HepG2 (cell line): ENCODE measurements at regions not wholly inside any gene's neighbourhood (a gene's known extent, or its start where the extent isn't known, plus 50 kb on each side); places are given as distances from the start of the nearest gene placed in this dataset.

Experiments used
- ATAC-seq: fragments of 200-7000 bp; cut with Tn5 transposase; 3 replicates; pipeline ENCODE4 v1.9.1; 2020; ENCODE audit warnings: mild to moderate bottlenecking, moderate library complexity
- BruUV-seq: library from RNA; stranded (reverse); fragments of 400-500 nt; replicated peaks from 2 replicates; lab custom pipeline; 2021; lab: Mats Ljungman, UMichigan
- CTCF ChIA-PET: fragments of 300-600 bp; formaldehyde crosslinking; extraction: SDS; loops from one replicate; lab custom pipeline; 2021; ENCODE audit warnings: low total read pairs, inconsistent platforms, low intra/inter-chr PET ratio; lab: Yijun Ruan, JAX
- POLR2A ChIA-PET: fragments of 350-600 bp; sonication (Branson Sonifier 250); formaldehyde crosslinking; loops from one replicate; lab custom pipeline; 2020; ENCODE audit warnings: antibody characterized with exemption, inconsistent platforms; lab: Yijun Ruan, JAX
- DNase-seq: peaks from one replicate; pipeline ENCODE4 v3.0.0-alpha.2; 2015; ENCODE audit warnings: low spot score
- FAIRE-seq: peaks from 3 replicates; lab custom pipeline; 2011; peaks lifted over from hg19 to GRCh38; lab: Jason Lieb, UNC
- H2AFZ ChIP-seq: one replicate; pipeline ENCODE4 v1.6.1; 2011; ENCODE audit warnings: low read length, inconsistent platforms
- H3K27ac ChIP-seq: fragments of 300-600 bp; 3 replicates; pipeline ENCODE4 v1.8.0; 2011; ENCODE audit warnings: mixed run types, mild to moderate bottlenecking, mixed read lengths, low read length, inconsistent platforms; ENCODE audit not compliant: insufficient read depth; ENCODE audit errors: extremely low read length
- H3K27me3 ChIP-seq, 2 experiments: fragments of 200-600 bp in 1 of 2; 2 replicates in 1 of 2; 3 replicates in 1 of 2; pipeline versions ENCODE4 v1.6.0 to v1.8.0; 2011; ENCODE audit warnings: low read length in 2 of 2, mild to moderate bottlenecking in 2 of 2, moderate library complexity in 2 of 2, inconsistent platforms in 1 of 2; ENCODE audit not compliant: insufficient read depth in 2 of 2, control insufficient read depth in 1 of 2
- H3K36me3 ChIP-seq, 2 experiments: fragments of 200-600 bp in 1 of 2; replicated peaks in 1 of 2; 2 replicates in 1 of 2; 3 replicates in 1 of 2; pipeline versions ENCODE4 v1.5.1 to v1.8.0; 2011; ENCODE audit warnings: low read length in 2 of 2, inconsistent platforms in 1 of 2; ENCODE audit not compliant: insufficient read depth in 2 of 2, control insufficient read depth in 1 of 2
- H3K4me1 ChIP-seq: 2 replicates; pipeline ENCODE4 v1.5.1; 2012; ENCODE audit warnings: low read length, inconsistent platforms; ENCODE audit not compliant: insufficient read depth
- H3K4me2 ChIP-seq: 2 replicates; pipeline ENCODE4 v1.6.0; 2011; ENCODE audit warnings: low read depth, low read length, inconsistent platforms
- H3K4me3 ChIP-seq, 3 experiments: fragments of 200-600 bp in 1 of 3; sonication (generic), shearing (Covaris generic) in 1 of 3; replicated peaks in 1 of 3; 2 replicates each; pipeline ENCODE4 v1.5.1; 2011 to 2016; ENCODE audit warnings: low read length in 3 of 3, inconsistent platforms in 2 of 3, low read depth in 2 of 3, mild to moderate bottlenecking in 2 of 3, control low read depth in 1 of 3, mixed read lengths in 1 of 3; ENCODE audit not compliant: insufficient read depth in 1 of 3
- H3K79me2 ChIP-seq: one replicate; pipeline ENCODE4 v1.6.1; 2011; ENCODE audit warnings: low read length, inconsistent platforms; ENCODE audit not compliant: insufficient read depth
- H3K9ac ChIP-seq: 2 replicates; pipeline ENCODE4 v1.6.0; 2011; ENCODE audit warnings: mild to moderate bottlenecking, low read depth, low read length, inconsistent platforms; ENCODE audit not compliant: insufficient read depth
- H3K9me3 ChIP-seq: 2 replicates; pipeline ENCODE4 v1.5.1; 2012; ENCODE audit warnings: mild to moderate bottlenecking, low read length
- H4K20me1 ChIP-seq: 2 replicates; pipeline ENCODE4 v1.6.0; 2011; ENCODE audit warnings: inconsistent platforms, mild to moderate bottlenecking, low read length, moderate library complexity; ENCODE audit not compliant: insufficient read depth
- NR2F1 ChIP-seq, 2 experiments: fragments of 450-650 bp in 1 of 2; formaldehyde crosslinking in 1 of 2; IDR thresholded peaks; 2 replicates each; pipeline versions ENCODE4 v1.5.0 to v1.6.1; 2016 to 2020; ENCODE audit warnings: mild to moderate bottlenecking in 1 of 2, missing compliant biosample characterization in 1 of 2, missing genetic modification reagents in 1 of 2, moderate library complexity in 1 of 2
- THAP11 ChIP-seq: IDR thresholded peaks from 2 replicates; pipeline ENCODE4 v1.6.1; 2016; ENCODE audit warnings: missing biosample characterization, missing genetic modification reagents
- WGBS: methylation state at CpG from one replicate; pipeline ENCODE4 v1.1.6; 2017; ENCODE audit warnings: low lambda C conversion rate; 5-methylcytosine and 5-hydroxymethylcytosine counted together
- in situ Hi-C: cut with HindIII; loops from 2 replicates; pipeline ENCODE4 v1.10.0; 2017; ENCODE audit warnings: low pct_unique_long_range_greater_than_20kb; ENCODE audit not compliant: extremely low pct_ligation_motif_present
- intact Hi-C: fragments of 100-400 bp; cut with micrococcal nuclease; formaldehyde crosslinking; loops from one replicate; pipeline ENCODE4 v1.10.0; 2022; ENCODE audit not compliant: unreplicated experiment
- TF ChIP-seq, protein P1 (sequence below): sonication (generic); formaldehyde crosslinking; IDR thresholded peaks from 2 replicates; pipeline ENCODE4 v1.8.0; 2022; ENCODE audit warnings: missing genetic modification reagents, low read depth, mild to moderate bottlenecking, borderline replicate concordance
- TF ChIP-seq, protein P2 (sequence below): sonication (generic); formaldehyde crosslinking; IDR thresholded peaks from 2 replicates; pipeline ENCODE4 v1.5.0; 2020; ENCODE audit warnings: missing genetic modification reagents
- TF ChIP-seq, protein P3 (sequence below): sonication (generic); formaldehyde crosslinking; IDR thresholded peaks from 2 replicates; pipeline ENCODE4 v1.4.0; 2020; ENCODE audit warnings: missing genetic modification reagents

DNA sequence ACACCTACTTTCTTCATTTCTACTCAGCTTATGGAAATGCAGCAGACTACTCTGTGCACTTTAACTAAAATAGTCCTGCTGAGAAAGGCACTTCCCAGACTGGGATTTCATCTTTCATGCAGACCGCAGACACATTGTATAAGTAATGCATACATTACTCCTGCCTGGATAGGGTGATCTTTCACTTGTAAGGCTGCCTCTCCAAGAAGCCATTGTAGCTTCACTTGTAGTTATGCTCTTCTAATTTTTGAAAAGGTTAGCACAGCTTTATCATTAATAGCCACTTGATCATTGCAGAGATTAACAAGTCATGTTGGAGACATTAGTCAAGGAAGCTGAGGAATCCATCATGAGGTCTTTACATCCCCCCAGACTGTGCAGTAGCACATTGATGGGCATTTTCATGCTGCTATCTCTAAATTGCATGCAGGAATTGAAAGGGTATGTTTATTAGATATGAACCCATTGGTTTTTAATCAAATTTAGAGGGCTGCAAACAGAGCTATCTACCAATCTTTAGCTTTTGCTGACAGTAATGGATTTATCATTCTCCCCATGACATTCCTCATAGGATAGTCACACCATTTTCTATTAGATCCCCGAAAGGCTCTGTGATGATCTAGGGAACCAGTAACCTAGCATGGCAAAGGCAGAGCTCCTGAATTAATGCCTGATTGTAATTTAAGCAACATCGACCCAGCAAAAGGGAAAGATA is 1074.7 kb upstream of the NXPH2 start:
- no peak for ATAC-seq
- H3K27me3 ChIP-seq = no peaks in the 10 kb centered on the region
- FAIRE-seq = no peak
- no peaks in the 10 kb centered on the region for H3K79me2 ChIP-seq
- H2AFZ ChIP-seq = no peak overlapping the region
- in situ Hi-C loops (no loop called here), intact Hi-C loops (no loop called here)
- no peaks in the 10 kb centered on the region for H3K36me3 ChIP-seq
- WGBS = 1% methylated on average over 3 of the region's 3 CpGs
- ChIA-PET CTCF (no interaction called here), POLR2A (no interaction called here)
- no peaks in the 10 kb centered on the region for H4K20me1 ChIP-seq
- TF ChIP-seq, protein P1, sequence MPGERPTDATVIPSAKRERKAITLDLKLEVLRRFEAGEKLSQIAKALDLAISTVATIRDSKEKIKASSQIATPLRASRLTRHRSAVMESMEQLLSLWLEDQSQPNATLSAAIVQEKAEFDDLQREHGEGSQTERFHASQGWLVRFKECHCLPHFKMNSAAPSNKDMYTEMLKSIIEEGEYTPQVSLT (CRISPR knock-in tag) = no peak
- TF ChIP-seq, protein P2, sequence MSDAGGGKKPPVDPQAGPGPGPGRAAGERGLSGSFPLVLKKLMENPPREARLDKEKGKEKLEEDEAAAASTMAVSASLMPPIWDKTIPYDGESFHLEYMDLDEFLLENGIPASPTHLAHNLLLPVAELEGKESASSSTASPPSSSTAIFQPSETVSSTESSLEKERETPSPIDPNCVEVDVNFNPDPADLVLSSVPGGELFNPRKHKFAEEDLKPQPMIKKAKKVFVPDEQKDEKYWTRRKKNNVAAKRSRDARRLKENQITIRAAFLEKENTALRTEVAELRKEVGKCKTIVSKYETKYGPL (CRISPR knock-in tag) = no peak
- TF ChIP-seq, protein P3, sequence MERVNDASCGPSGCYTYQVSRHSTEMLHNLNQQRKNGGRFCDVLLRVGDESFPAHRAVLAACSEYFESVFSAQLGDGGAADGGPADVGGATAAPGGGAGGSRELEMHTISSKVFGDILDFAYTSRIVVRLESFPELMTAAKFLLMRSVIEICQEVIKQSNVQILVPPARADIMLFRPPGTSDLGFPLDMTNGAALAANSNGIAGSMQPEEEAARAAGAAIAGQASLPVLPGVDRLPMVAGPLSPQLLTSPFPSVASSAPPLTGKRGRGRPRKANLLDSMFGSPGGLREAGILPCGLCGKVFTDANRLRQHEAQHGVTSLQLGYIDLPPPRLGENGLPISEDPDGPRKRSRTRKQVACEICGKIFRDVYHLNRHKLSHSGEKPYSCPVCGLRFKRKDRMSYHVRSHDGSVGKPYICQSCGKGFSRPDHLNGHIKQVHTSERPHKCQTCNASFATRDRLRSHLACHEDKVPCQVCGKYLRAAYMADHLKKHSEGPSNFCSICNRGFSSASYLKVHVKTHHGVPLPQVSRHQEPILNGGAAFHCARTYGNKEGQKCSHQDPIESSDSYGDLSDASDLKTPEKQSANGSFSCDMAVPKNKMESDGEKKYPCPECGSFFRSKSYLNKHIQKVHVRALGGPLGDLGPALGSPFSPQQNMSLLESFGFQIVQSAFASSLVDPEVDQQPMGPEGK (CRISPR knock-in tag) = no peak
- TF ChIP-seq NR2F1 (CRISPR knock-in tag; IDR thresholded peaks at IDR 0.05) = no peak
- TF ChIP-seq THAP11 (CRISPR knock-in tag) = no peak
- no peak overlapping the region for H3K9ac ChIP-seq
- H3K9me3 ChIP-seq = no peaks in the 10 kb centered on the region
- H3K4me3 ChIP-seq = no peak overlapping the region
- DNase-seq = no peak
- H3K4me2 ChIP-seq = no peak overlapping the region
- BruUV-seq = no TSS peak
- H3K27ac ChIP-seq = no peak overlapping the region
- no peaks in the 10 kb centered on the region for H3K4me1 ChIP-seq
